ENCODE measurements at regions not wholly inside any gene's neighbourhood (a gene's known extent, or its start where the extent isn't known, plus 50 kb on each side); places are given as distances from the start of the nearest gene placed in this dataset.

- peak in 1 of 2 donors; percentile 75 for DNase-seq
These were observed 129.9 kb downstream of the HFE start for GRCh38 chr6:26216886-26217713.

DNA sequence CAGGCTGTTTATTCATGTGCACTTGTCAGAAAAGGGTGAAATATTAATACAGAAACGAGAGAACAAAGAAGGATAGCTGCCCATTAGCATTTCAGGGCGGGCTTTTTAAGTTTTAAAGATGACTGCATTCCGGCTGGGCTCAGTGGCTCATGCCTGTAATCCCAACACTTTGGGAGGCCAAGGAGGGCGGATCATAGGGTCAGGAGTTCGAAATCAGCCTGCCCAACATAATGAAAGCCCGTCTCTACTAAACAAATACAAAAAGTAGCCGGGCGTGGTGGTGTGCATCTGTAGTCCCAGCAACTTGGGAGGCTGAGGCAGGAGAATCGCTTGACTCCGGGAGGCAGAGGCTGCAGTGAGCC lies 130.5 kb downstream of the HFE start:
- DNase-seq, result no peak

GRCh38 chr6:26218824-26219223 lies 131.6 kb downstream of the HFE start:
- DNase-seq, result no peak

GRCh38 chr6:26220145-26220970 lies 133.1 kb downstream of the HFE start:
- DNase-seq, result no peak

DNA sequence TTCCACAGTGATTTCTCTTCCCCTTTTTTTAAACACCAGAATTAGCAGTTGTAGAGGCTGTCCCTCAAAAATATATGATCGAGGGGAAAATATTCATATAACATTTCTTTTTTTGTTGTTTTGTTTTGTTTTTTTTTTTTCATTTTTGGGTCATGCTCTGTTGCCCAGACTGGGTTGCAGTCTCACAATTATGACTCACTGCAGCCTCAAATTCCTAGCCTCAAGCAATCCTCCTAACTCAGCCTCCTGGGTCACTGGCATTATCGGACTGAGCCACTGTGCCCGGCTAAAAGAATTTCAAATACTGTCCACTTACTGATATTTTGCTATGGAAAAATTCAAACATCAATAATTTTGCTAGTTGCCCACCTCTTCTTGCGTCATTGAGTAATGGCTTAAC lies 134.0 kb downstream of the HFE start:
- DNase-seq, result no peak

- DNase-seq, result no peak
These were observed 135.3 kb downstream of the HFE start for GRCh38 chr6:26222571-26222970.

DNA sequence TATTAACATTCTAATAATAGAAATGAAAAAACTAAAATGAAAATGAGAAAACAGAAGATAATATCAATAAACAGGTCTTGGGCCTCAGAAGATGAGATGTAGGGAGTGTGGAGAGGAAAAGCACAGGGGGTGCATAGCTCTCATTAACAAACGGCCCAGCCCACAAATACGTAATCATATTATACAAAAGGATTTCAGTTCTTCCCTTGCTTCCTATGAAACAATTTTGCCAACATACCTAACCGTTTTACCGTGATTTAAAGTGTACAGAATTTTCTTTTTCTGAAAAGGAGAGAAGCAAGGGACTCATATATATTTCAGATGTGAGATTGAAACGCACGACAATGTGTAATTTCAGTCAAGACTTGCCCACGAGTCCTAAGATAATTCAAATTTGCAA lies 136.0 kb downstream of the HFE start:
- DNase-seq, result no peak

- peak; percentile 13 to 95 for DNase-seq
These were observed 136.7 kb downstream of the HFE start for GRCh38 chr6:26223650-26224546.

DNA sequence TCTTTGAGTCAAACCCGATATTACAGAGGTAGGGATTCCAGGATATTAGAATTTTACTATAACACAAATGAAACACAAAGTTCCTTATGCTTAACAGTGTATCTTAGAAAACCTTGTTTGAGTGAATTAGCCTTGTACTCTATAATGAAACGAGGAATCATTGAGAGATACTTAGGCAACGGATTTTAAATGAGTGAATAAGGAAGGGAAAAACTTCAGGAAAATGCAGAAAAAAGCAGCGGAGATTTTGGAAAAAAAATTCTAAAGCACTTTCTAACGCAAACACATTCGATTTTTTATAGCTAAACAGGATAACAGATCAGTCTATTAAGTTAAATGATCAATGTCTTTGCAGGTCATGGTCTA lies 137.3 kb downstream of the HFE start:
- no peak for DNase-seq

GRCh38 chr6:26224940-26225847 lies 138.0 kb downstream of the HFE start:
- DNase-seq, result no peak

DNA sequence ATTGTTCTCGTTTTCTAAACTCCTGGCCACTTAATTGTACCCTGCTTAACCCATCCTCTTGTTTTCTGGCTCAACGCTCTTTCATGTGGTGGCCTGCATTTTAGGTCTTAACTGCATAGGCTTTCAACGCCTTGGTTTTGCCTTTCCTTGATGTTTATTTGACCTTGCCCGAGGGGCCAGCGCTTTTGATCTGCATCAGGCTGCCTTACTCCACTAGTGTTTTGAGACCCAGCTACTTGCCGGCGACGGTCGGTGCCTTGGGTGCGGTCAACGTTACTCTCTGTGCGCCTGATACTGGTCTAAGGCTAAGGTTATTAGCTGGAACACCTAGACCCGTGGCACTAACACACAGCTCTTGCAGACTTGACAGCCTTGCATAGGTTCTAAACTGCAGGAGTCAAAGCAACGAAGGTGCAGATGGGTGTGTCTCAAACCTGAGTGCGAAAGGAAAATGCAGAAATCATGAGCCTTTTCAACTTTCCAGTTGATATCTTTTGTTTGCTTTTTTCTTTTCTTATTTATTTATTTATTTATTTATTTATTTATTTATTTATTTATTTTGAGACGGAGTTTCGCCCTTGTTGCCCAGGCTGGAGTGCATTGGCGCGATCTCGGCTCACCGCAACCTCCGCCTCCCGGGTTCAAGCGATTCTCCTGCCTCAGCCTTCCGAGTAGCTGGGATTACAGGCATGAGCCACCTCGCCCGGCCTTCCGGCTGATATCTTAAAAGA lies 138.8 kb downstream of the HFE start:
- no peak for DNase-seq

GRCh38 chr6:26226579-26226967 lies 138.4 kb upstream of the BTN3A2 start:
- DNase-seq, result no peak

DNA sequence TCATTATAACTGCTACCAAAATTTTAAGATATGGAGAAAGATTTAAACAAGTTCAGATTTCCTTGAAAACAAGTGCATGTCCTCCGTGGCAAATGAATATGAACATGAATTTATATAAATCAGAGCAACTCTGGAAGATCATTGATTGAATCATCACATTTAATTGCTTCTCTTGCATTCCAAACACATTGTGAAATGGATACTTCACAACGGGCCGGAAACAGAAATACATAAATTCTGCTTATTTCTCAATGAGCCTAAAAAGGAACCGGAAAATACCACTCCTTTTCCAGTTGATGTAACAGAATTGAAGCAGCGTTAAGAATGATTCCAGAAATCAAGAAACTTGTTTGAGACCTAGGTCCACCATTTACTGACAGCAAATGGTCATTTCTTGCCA lies 134.6 kb upstream of the BTN3A2 start:
- no peak for DNase-seq

- no peak for DNase-seq
These were observed 133.9 kb upstream of the BTN3A2 start for GRCh38 chr6:26231006-26231587.

- DNase-seq, result no peak
These were observed 132.6 kb upstream of the BTN3A2 start for GRCh38 chr6:26232306-26232939.

- DNase-seq, result no peak
These were observed 131.9 kb upstream of the BTN3A2 start for GRCh38 chr6:26232940-26233648.

GRCh38 chr6:26233649-26234420 lies 131.2 kb upstream of the BTN3A2 start:
- peak; percentile 68 to 82 for DNase-seq

DNA sequence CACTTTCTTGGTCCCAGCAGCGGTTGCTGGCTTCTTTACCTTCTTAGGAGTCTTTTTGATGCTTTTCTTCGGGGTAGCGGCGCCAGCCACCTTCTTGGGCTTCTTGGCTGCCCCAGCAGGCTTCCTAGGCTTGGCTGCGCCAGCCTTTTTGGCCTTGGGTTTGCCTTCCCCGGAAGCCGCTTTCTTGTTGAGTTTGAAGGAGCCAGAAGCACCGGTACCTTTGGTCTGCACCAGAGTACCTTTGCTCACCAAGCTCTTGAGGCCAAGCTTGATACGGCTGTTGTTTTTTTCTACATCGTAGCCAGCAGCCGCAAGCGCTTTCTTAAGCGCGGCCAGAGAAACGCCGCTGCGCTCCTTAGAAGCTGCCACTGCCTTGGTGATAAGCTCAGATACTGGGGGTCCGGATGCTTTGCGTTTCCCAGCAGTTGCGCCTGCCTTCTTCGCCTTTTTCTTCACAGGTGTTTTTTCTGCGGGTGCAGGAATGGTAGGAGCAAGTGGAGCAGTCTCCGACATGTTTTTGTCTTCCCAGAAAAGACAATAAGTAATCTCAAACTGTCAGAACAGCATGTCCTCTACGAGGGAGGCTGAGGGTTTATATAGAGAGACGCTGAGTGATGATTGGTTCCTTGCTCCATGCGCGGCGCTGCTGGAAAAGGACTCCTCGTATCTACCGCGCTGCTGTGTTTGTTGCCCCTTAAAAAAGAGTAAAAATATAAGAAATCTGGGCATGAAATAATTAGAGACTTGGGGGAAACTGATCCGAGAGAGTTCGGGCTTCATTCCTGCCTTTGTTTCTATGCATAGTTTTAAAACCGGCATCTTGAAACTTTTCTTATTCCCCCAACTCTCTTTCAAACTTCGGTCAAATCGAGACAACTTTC lies 130.3 kb upstream of the BTN3A2 start:
- peak; percentile 65 to 93 for DNase-seq
